ENCODE measurements at regions not wholly inside any gene's neighbourhood (a gene's known extent, or its start where the extent isn't known, plus 50 kb on each side); places are given as distances from the start of the nearest gene placed in this dataset.

GRCh38 chr11:128165572-128165971 is 421.8 kb downstream of the ETS1 start:
- ChIA-PET RAD21 (ENCODE audit: unreplicated experiment) (no interaction called here), CTCF (interaction anchor here (9.4 to 11.5 kb wide), 2 partner anchors 5 to 666 kb away, joined by 108 to 119 read pairs; no protein-coding TSS in a partner anchor), POLR2A (no interaction called here), SMC1A (ENCODE audit: uncharacterized antibody, unreplicated experiment) (interaction anchor here (14.1 kb wide), 1 partner anchor 465 kb away, joined by 119 read pairs; no protein-coding TSS in a partner anchor)
- no peaks in the 10 kb centered on the region for H3K79me2 ChIP-seq (ENCODE audit: control insufficient read depth, insufficient read depth, low read length)
- intact Hi-C loops (cut with micrococcal nuclease; ENCODE audit: unreplicated experiment) (no loop called here), in situ Hi-C loops (cut with MboI) (loop anchor here (5.0 kb wide), 2 partner anchors 667 to 692 kb away; no protein-coding TSS in a partner anchor)
- no peaks in the 10 kb centered on the region for H3K4me1 ChIP-seq (ENCODE audit: control insufficient read depth, insufficient read depth, low read length)
- no peak overlapping the region for H3K4me2 ChIP-seq (ENCODE audit: control insufficient read depth, insufficient read depth)
- no peak overlapping the region for H3K9ac ChIP-seq (ENCODE audit: control insufficient read depth, insufficient read depth, low read length)
- BruUV-seq (replicated peaks), result no TSS peak
- H3K27ac ChIP-seq (ENCODE audit: control insufficient read depth, insufficient read depth), result no peak overlapping the region
- H3K27me3 ChIP-seq (replicated peaks in 1 of 2; ENCODE audit: control insufficient read depth in 2 of 2, insufficient read depth in 2 of 2, low read length in 1 of 2), result no peaks in the 10 kb centered on the region; a peak in 2 of 4 replicates
- H2AFZ ChIP-seq (ENCODE audit: control insufficient read depth, low read depth, low read length), result no peak overlapping the region
- 18% methylated on average over 4 of the region's 4 CpGs for WGBS (ENCODE audit: insufficient coverage, insufficient replicate concordance, low lambda C conversion rate, missing lambda C conversion rate)
- H4K20me1 ChIP-seq (ENCODE audit: control insufficient read depth, insufficient read depth), result no peaks in the 10 kb centered on the region
- no peaks in the 10 kb centered on the region for H3K36me3 ChIP-seq (ENCODE audit: control insufficient read depth in 2 of 2, insufficient read depth in 2 of 2, low read length in 1 of 2)
- no peak for TF ChIP-seq CUX1 (IDR thresholded peaks at IDR 0.05; ENCODE audit: insufficient replicate concordance, low read depth, low read length)
- no peak for TF ChIP-seq CEBPZ (IDR thresholded peaks at IDR 0.05; ENCODE audit: low read depth, low read length)
- TF ChIP-seq TCF12 (IDR thresholded peaks at IDR 0.05; ENCODE audit: low read depth, low read length), result no peak
- no peak for TF ChIP-seq NFIC (IDR thresholded peaks at IDR 0.05; ENCODE audit: low read depth, low read length)
- TF ChIP-seq BRCA1 (IDR thresholded peaks at IDR 0.05; ENCODE audit: low read depth, low read length), result no peak
- no peak for ATAC-seq
- no peak overlapping the region for H3K4me3 ChIP-seq
- no peak for FAIRE-seq
- DNase-seq (ENCODE audit: low read depth, low spot score), result no peak
- H3K9me3 ChIP-seq (replicated peaks; ENCODE audit: control insufficient read depth, insufficient read depth, low read length), result no peaks in the 10 kb centered on the region

Data from GM12878 (cell line).